ENCODE measurements at regions not wholly inside any gene's neighbourhood (a gene's known extent, or its start where the extent isn't known, plus 50 kb on each side); places are given as distances from the start of the nearest gene placed in this dataset.

DNA sequence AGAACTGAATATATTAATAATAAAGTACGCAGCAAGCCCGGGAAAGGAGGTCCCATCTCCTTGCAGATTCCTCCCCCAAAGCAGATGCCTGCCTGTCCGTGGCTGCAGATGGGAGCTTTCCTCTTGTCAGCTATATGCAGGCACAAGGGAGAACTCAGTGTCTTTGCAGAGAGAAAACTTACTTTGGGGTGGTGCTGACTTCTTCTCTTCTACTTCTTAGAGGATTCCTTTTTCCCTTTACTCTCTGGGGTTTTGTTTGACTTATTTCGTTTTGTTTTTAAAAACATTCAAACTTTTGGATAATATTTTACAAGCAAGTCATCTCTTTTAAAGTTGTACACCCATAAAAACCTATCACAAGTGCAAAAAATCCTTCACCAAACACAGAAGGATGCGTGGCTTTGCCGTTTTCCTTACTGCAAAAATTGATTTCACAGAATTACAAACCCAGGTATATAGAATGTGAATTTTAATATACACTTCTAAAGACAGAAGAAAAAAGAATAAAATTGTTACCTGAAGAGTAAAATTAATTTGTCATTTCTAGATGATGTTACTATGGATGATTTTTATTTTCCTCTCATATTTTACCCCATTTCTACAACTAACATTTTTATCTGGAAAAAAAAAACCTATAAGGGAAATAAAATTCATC is 65.3 kb upstream of the IGF1R start:
- TF ChIP-seq, protein P1, sequence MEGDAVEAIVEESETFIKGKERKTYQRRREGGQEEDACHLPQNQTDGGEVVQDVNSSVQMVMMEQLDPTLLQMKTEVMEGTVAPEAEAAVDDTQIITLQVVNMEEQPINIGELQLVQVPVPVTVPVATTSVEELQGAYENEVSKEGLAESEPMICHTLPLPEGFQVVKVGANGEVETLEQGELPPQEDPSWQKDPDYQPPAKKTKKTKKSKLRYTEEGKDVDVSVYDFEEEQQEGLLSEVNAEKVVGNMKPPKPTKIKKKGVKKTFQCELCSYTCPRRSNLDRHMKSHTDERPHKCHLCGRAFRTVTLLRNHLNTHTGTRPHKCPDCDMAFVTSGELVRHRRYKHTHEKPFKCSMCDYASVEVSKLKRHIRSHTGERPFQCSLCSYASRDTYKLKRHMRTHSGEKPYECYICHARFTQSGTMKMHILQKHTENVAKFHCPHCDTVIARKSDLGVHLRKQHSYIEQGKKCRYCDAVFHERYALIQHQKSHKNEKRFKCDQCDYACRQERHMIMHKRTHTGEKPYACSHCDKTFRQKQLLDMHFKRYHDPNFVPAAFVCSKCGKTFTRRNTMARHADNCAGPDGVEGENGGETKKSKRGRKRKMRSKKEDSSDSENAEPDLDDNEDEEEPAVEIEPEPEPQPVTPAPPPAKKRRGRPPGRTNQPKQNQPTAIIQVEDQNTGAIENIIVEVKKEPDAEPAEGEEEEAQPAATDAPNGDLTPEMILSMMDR (conservative IDR thresholded peaks at IDR 0.05), result no peak
- no peak for TF ChIP-seq EZH2 (IDR thresholded peaks at IDR 0.05; ENCODE audit: low read depth)
